HG03095 (cell line): ENCODE measurements at regions not wholly inside any gene's neighbourhood (a gene's known extent, or its start where the extent isn't known, plus 50 kb on each side); places are given as distances from the start of the nearest gene placed in this dataset.

Experiments used
- ATAC-seq: cut with Tn5 transposase; IDR thresholded peaks from one replicate; pipeline ENCODE4 v1.9.1; 2021; ENCODE audit warnings: moderate library complexity; ENCODE audit not compliant: unreplicated experiment

DNA sequence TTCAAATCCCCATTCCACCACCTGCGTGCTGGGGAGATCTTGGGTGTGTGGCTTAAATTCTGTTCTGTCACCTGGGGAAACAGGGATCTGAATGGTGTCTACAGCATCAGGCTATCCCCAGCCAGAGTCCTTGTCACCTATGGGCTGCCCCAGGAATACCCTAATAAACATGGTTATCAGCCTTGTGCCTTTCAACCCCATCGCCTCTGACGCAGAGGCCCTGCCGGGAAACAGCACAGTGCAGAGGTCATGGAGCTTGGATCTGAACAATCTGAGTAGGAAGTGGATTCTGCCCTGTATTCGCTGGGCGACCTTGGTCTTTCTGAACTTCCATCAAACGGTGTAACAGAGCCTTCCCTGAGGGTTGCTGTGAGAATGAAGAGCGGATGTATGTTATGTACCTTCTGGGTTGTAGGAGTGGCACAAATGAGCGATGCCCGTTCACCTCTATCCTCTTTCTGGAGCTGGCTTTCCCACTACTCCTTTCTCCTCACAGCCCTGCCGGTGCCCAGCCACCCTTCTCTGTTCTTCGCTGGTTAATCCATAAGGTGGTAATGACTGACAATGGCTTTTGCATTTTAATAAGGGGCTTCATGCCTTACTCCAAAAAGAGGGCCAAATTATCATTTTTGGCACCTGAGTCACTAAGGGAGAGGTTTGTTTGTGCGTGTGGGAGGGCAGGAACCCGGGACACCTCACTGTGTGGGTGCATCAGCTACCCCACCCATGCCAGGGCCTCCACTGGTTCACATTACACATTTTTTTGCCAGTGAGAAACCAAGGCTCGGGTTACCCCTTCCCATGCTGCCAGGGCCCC lies 256.5 kb downstream of the MYCN start:
- no peak for ATAC-seq

DNA sequence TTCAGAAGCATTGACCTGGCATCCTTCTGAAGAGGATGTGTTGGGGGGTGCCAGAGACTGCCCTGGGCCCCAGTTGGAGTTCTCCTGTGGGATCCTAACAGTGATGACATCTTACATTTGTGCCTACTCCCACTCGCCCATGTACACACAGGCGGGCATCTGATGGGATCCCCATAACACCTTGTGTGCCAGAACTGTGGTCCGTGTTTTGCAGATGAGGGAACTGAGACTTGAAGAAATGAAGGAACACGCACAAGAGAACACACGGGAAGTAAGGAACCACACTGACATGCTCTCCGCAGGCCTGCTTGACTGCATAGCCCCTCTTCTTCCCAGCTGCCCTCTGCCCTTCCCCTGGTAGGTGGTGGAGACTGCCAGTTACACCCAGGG lies 255.3 kb downstream of the MYCN start:
- no peak for ATAC-seq

DNA sequence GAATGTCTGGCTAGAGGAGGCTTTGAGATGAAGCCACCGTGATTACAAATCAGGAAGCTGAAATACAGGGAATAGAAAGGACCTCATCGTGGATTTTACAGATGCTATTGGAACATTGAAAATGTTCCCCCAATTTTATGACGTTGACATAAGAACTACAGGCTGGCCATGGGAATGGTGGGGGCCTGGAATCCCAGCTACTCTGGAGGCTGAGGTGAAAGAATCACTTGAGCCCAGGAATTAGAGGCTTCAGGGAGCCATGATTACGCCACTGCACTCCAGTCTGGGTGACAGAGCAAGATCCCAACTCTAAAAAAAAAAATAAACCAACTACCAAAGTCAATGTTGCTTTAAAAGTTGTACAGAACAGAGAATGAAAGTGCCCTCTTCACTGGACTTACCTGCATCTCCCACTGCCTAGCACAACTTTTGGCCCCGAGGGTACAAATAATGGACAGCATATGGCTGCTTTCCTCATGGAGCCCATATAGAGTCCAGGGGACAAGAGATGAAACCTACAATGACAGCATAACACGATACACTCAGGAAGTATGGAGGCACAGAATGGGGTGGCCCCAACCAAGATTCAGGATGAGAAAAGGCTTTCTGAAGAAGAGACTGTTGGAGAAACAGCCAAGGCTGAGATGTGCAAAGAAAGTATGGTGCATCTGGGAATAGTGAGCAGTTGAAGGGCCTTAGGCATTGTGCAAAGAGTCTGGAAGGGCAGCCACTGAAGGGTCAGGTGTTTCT lies 254.8 kb downstream of the MYCN start:
- no peak for ATAC-seq

DNA sequence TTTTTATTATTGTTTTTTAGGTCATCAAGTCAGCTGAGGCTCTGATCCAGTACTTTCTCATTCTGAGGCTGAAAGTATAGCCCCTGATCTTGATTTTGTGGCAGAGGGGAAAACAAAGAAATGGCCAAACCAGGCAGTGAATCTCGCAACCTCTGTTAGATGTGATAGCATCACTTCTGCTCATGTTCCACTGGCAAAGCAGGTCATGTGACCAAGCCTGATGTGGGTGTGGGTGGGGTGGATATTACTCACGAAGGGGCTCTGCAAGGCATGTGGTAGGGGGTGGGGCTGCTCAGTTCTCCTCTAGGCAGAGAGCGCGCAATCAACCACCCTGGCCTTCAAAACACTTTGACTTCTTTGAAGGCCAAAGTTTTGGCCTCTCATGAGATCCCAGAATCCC lies 254.2 kb downstream of the MYCN start:
- no peak for ATAC-seq

DNA sequence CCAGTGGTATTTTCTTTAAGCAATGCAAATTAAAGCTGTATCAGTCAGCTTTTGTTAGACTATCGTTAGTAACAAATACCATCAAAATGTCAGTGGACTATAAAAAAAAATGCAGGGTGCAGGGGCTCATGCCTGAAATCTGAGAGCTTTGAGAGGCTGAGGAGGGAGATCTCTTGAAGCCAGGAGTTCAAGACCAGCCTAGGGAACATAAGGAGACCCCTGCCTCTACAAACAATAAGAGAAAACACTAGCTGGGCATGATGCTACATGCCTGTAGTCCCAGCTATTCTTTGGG lies 253.7 kb downstream of the MYCN start:
- ATAC-seq, result no peak

DNA sequence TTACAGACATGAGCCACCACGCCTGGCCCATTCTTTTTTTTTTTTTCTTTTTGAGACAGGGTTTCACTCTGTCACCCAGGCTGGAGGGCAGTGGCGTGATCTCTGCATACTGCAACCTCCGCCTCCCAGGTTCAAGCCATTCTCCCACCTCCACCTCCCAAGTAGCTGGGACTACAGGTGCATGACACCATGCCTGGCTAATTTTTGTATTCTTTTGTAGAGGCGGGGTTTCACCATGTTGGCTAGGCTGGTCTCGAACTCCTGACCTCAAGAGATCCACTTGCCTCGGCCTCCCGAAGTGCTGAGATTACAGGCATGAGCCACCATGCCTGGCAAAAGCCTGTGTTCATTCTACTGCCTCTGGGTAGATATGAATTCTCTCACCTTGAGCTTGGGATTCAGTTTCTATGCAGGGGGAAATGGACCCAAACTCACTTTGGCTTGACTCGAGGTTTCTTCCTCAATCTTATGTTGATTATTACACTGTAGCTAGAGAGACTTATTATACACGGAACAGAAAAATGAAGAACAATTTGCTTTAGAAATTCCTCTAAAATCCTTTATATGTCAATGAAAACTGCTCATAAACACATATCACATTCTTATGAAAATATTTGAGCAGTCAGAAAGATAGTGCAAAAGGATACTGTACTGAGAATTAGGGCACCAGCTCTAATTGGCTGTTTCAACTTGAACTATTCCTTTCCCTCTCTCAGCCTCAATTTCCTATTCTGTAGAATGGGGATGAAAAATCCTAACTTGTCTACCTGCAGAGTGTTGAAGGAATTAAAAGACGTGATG lies 252.3 kb downstream of the MYCN start:
- no peak for ATAC-seq

DNA sequence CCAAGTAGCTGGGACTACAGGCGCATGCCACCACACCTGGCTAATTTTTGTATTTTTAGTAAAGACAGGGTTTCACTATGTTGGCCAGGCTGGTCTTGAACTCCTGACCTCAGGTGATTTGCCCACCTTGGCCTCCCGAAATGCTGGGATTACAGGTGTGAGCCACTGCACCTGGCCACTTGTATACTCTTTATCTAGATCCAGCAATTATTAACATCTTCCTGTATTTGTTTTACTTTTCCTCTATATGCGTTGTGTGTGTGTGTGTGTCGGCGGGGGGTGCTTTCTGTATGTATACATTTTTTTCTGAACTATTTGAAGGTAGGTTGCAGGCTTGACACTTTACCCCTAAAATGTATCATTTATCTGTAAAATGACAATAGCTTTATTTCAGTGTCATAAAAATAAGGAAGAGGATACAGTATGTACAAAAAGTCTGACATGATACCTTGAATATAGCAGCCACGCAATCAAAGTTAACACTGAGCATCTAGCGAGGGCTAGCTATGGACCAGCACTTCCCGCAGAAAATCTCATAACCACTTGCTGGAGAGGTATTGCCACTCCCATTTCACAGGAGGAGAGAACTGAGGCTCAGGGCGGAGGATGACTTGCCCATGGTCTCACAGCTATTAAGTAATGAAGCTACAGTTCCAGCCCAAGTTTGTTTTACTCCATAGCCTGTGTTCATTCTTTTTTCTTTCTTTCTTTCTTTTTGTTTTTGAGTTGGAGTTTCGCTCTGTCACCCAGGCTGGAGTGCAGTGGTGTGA lies 251.3 kb downstream of the MYCN start:
- ATAC-seq, result no peak

DNA sequence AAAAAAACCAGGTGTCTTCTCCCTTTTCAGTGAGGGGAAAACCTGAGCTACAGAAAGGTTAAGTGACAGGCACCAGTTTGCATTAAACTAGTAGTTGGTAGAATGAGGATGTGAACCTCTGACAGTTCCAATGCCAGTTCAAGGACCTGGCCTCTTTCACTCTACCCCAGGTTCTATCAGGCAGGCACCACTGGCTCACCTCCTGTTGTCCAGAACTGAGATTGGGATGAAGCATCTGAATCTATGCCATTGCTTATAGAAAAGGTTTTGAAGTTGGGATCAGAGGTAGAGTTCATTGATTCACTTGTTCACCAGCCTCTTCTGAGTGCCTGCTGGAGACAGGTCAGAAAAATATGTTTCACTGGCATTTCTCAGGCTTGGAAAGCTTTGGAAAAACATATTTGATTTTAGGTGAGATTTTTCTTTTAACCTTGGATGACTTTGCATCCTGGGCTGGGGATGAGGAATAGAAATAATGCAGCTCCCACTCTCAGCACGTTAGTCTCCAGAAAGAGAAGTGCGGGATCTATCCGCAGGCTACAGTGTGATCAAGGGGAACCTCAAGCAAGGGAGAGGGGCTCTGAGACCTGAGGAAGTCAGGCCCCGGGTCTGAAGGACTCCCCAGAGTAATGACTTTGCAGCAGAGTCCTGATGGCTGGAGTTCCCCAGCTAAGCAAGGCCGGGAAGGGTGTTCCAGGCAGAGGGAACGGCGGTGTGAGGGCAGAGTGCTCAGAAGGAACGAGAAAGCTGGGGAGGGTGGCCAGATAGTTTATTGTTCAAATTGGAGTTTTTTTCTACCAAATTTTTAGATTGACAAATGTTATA lies 250.3 kb downstream of the MYCN start:
- ATAC-seq, result no peak

DNA sequence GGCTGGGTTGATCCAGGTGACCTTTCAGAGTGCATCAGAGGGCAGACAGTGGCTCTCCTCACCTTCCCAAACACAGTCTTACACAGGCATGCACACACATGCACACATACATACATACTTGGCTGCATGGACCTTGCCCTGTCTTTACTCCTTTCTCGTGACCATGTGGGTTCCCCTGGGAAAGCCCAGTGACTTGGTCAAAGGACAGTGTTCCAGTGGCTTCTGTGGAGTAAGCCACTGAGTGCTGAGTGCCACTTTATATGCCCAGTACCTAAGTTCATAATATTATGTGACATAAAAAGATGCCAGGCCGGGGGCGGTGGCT lies 249.4 kb downstream of the MYCN start:
- no peak for ATAC-seq

DNA sequence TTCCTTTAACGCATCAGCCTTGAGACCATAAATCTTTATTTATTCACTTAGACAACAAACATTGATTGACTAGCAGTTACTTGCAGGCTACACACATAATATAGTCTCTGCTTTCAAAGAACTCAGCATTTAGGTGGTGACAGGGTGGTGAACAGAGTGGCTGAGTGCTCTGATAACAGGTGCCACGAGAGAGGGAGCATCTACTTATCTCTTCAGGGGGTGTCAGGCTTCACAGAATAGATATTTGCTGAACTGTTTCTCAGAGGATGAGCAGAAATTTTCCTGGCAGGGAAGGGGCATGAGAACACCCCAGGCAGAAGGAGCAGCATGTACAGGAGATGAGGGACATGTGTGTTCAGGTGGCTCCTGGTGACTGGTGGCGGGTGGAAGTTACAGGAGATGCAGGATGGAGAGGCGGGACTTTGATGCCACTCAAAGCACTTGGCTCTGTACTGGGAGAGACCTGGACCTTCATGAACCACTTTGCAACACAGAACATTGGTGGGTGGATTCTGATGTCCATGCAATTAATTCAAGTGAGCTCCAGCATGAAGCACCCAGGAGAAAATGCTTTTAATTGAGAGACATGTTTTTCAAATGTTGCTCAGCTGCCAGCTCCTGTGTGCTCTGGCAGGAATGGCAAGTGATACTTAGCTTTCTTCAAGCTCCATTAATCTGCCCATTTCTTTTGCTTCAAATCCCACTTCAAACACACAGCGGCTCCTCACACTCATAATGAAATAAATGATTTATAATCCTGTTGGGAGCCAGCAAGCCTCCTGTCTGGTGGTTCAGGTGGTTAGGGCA lies 248.9 kb downstream of the MYCN start:
- ATAC-seq, result no peak

DNA sequence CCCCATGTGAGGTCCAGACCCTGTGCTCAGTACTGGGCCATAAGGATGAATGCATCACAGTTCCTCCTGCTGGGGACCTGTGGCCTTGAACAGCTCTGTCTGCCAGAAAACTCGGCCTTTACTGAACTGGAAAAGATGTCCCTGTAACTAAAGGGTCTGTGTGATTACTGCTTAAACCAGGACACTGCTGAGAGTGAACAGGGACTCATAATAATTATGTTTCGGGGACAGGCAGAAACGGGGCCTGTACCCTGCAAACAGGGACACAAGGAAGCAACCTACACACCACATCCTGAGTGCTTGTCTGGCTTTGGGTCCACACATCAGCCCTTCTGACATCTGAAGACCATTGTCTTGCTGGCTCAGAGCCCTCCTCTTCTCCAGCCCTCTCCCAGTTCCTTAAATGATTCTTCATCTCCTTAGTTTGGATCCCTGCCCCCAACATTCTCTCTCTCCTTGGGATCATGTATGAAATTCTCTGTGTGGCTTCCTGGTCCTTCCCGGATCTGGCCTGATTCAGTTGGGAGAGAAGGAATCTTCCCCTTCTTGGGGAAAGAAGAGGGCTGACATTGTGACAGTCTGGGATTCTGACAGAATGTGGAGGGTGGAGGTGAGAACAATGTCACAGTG lies 248.0 kb downstream of the MYCN start:
- no peak for ATAC-seq

DNA sequence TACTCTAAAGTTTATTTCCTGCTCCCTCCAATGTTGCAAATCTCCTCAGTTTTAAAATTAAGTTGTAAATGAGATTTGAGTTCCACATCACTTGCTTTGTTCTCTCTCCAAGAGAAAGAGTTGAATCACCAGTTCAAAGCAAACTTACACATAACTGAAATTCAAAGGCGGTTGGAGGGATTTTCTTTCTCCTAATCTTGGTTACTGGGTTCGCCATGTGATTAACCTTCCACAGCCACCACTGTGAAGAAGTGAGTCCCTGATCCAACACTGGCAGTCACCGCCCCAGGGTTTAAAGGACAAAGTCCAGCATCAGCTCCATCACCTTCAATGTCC lies 247.1 kb downstream of the MYCN start:
- no peak for ATAC-seq

DNA sequence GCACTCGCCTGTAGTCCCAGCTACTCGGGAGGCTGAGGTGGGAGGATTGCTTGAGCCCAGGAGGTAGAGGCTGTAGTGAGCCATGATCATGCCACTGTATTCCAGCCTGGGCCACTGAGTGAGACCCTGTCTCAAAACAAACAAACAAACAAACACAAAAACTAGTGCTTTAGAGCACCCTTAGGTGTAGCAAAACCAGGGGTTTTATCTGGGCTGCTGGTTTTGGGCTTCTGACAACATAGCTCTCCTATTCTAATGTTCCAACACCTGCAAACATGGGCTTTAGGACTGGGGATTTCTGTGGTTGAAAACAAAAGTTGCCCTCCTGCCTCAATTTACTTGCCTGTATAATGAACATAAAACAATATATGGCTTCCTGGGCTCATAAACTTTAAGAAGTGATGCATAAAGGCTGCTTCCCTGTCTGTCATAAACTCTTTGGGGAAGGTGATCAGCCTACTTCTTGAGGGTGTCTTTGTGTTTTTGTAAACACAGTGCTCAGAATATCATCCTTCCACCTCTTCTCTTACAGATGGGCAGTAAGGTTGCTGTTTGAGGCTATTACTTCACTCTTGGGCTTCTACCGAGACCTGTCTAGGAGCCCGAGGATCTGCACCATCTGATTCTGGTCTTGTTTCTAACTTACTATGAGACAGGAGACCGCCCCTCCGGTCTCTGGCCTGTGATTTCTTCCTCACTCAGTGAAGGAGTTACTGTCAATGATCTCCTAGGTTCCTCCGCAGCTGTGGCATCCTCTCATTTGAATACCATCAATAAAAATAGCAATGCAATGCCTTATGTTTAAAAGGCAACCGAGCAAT lies 246.5 kb downstream of the MYCN start:
- ATAC-seq, result no peak

DNA sequence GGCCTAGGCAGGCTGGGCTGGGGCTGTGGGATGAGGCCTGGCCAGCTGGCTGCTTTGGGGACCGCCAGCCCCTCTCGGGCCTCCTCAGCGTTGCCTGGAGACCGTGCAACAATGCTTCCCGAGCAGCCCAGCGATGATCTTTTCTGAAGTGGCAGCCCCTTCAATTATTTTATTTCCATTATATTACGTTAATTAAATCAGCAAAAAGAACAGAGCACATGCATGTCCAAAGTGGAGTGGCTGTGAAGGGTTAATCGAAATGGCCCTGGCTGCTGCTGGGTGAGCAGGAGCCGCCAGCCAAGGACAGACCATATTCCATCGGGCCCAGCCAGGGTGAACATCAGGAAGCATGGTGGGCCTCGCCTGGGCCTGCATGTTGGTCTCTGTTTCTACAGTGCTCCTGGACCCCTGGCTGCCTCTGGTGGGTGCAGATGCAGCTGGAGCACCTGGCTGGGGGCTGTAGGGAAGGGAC lies 245.5 kb downstream of the MYCN start:
- ATAC-seq, result no peak

DNA sequence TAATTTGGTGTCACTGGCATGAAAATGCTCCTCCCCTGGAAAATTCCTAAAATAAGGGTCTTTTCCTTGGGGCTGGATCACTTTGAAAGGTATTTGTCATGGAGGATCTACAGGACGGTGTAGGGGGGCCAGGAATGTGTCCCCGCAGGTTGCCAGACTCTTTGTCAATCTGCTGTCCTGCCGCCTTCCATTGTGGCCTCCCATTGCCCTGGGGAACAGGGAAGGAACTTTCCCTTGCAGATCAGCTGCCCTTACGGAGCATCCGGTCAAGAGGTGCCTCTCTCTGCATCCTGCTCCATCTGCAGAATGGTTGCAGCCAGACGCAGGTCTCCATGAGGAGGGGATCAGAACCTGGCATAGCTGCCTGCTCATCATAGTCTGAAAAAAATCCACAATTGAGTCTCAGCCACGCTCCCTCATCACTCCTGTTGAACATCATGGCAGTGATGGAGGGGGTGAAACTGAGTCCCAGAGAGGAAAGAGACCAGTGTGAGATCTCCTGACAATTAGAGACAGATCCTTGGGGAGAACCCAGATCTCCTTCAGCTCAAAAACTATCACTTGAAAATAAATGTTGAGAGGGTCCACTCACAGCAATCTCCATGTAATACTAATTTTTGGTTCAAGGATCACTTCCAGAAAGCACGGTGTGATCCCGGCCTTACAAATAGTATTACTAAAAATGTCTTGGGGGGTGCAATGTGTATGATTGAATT lies 244.8 kb downstream of the MYCN start:
- no peak for ATAC-seq

DNA sequence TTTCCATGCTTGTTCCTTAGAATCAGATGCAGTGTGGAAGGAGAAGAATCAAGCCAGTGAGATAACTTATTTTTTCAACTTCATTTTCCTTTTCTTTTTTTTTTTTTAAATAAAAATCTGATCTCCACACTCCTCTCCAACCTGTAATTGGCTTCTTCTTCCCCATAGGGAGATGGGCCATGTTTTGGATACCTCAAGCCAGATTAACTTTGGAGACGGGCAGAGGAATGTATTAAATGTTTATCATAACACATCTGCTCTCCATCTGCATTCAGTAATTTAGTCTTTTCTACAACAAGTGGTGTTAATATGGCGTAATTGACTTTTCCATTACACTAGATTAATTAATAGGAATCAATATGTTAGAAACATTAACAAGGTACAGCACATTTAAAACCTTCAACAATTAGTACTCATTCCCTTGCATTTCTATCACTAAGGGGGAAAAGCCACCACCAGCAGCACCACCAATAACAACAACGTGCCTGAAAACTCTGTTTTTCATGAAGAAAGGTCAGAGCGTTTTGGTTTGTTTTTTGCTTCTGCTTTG lies 244.1 kb downstream of the MYCN start:
- ATAC-seq, result no peak

DNA sequence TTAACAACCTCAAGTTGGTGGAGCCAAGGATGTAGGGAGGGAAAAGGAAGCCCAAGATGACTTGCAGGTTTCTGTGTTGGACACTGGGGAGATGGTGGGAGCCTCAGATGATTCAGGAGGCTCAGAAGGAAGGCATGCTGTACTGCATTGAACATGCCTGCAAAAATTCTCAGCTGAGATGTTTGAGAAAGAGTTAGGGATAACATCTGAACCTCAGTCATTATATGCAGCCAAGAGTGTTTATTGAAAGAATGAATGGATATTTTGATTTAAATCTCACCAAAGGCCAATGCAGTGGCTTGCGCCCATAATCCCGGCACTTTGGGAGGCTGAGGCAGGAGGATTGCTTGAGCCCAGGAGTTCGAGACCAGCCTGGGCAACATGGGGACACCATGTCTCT lies 243.0 kb downstream of the MYCN start:
- ATAC-seq, result no peak
